HG03457 (cell line): ENCODE measurements at regions not wholly inside any gene's neighbourhood (a gene's known extent, or its start where the extent isn't known, plus 50 kb on each side); places are given as distances from the start of the nearest gene placed in this dataset.

ENCODE experiments used
- ATAC-seq: cut with Tn5 transposase; IDR thresholded peaks from one replicate; pipeline ENCODE4 v1.9.1; 2021; ENCODE audit warnings: moderate number of reproducible peaks; ENCODE audit not compliant: unreplicated experiment

DNA sequence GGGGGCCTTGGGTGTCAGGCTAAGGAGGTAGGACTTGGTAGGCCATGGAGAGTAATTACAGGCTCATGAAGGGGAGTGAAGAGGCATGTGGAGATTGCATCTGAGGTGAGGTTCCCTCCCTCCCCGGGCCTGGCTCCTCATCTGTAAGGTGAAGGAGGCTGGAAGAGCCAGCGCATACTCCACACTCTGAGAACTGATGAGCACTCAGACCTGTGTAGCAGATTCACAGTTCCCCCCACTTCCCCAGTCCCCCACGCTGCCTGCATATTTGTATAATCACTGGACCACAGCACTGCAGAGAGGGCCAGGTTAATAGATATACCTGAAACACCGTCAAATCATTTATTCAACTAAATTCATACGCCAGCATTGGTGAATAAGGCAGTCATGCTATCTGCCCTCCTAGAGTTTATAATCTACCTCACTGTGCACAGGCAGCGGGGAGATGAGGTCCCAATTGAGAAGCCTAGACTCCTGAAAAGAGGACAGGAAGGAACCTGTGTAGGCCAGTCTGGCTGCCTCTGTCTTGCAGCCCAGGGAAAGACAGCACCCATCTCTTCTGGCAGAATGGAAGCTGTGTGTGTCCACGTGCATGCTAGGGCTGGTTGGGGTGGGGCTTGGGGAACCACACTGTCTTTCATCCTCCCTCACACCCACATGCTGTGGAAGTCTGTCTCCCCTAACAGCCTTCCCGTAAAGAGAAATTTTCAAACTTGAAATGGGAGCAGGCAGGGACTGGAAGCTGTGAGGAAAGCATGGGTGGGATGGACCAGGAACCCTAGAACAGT lies 110.6 kb upstream of the ATP1A1 start:
- no peak for ATAC-seq

- no peak for ATAC-seq
These were observed 110.1 kb upstream of the ATP1A1 start for GRCh38 chr1:116262995-116263385.

DNA sequence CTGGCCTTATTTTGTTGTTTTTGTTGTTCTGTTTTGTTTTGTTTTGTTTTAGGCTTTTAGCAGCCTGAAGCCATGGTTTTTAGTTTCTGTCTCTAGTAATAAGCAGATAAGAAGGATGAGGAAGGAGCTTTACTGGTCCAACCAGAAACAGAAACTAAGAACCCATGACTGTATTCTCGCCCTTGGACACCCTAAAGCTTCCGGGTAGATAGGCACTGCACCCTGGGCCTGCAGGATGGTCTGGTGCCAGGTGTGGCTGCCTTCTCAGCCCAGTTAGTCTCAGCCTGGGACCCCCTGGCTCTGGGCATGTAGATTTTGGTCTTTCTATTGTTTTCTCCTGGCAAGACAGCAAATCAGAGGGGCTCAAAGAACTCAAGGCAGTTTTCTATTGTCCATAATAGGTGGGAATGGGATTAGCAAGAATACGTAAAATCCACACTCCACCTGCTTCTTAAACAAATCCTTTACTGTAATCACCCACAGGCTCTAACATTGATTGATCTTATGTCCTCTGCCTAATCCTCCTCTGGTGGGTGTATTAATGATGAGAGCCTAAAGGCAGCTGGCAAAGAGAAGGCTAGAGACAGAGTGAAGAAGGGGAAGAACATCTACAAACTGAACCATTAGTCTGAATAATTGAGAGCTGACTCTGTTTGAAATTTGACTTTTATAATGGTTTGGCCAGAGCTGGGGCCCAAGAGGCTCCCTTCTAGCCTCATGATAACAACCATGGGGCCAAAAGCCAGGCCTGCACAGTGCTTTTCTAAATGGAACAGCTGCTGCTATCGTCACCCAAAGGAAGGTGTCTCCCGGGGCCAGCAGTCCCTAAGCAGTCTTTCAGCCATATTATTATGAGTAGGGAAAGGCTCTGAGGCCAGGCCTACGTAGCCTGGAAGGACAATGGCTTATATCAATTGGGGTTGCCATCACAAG lies 106.8 kb upstream of the ATP1A1 start:
- no peak for ATAC-seq

GRCh38 chr1:116266864-116267212 lies 106.2 kb upstream of the ATP1A1 start:
- ATAC-seq: no peak

- no peak for ATAC-seq
These were observed 104.8 kb upstream of the ATP1A1 start for GRCh38 chr1:116268211-116268610.

DNA sequence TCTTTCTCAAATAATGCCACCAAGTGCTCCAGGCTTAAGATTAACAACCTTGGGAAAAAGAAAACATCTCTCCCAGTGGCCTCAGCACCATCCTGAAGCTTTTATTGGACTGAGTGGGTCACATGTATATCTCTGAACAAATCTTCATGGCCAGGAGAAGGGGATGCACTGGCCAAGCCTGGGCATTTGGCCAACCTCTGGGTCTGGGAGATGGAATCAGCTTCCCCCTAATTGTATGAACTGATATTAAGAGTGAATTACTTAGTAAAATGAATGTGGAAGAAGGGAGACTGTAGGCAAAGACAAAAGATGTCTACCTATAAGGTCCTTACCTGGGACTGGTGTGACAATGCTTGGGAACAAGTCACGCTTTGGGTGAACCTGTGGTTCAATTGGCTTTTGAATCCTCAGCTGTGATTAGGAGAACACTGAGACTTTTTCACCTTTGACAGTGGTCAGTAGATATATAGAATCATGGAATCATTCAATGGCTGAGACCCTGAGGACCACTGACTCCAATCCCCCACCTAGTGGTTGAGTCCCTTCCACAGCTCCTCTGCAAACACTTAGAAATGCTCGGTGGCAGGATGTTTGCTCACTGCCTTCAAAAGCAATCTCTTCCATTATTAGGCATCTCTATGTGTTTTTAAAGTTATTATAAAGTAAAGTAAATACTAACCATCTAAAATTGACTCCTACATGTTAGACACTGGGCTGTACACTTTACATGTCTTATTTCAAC lies 102.6 kb upstream of the ATP1A1 start:
- no peak for ATAC-seq

DNA sequence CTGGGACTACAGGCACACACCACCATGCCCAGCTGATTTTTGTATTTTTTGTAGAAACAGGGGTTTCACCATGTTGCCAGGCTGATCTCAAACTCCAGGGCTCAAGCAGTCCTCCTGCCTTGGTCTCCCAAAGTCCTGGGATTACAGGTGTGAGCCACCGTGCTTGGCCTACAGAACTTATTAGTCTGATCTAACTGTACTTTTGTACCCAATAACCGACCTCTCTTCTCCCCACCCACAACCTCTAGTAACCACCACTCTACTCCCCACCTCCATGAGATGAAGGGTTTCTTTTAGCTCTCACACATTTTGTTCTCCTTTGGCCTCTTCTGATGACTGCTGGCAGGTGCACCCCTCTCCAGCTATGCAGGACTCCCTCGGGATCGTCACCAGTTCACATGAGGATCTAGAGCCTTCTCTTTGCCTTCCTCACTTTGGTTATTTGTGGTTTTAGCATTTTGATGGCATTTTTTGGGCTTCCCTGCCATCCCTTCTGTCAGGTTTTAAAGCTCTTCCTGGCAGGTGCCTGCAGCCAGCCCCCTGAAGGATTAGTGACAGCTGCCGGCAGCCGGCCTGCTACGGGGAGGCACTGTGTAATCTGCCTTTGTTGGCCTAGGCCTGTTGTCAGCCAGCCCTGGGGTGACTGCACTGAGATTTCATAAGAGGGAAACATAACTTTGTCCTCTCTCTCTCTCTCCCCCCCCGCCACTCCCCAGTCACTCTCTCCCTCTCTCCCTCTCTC lies 99.8 kb upstream of the ATP1A1 start:
- no peak for ATAC-seq

DNA sequence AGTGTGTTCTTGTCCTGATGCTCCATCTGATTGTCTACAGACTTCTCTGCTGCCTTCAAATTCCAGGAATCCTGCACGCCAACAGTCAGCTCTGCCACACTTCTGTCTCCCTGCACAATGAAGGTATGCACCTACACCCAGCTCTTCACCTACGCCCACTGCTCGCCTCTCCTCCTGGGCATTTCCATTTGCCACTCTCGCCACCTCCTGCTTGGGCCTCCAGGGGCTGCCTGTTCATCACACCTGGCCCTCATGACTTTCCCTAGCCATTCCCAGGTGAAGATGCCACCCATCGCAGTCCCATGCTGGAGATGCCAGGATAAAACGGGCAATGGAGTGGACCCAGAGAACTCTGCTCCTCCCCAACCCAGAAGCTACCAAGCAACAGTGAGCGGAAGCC lies 96.5 kb upstream of the ATP1A1 start:
- no peak for ATAC-seq

- ATAC-seq: no peak
These were observed 95.1 kb upstream of the ATP1A1 start for GRCh38 chr1:116277840-116278540.

DNA sequence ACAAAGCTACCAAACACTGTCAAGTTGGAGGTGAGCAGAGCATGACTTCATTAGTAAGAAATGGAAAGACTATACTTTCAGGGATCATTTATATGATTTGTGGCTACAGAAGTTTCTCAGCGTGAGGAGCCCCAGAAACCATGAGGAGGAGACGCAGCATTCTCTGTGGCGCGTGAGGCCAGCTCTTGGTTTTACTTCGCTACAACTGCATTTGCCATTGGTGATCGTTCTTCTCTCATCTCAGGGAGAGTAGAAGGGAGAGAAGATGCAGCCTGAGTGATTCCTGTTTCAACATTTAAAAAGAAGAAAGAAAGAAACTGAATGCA lies 94.5 kb upstream of the ATP1A1 start:
- no peak for ATAC-seq

- no peak for ATAC-seq
These were observed 93.3 kb upstream of the ATP1A1 start for GRCh38 chr1:116279715-116280114.

DNA sequence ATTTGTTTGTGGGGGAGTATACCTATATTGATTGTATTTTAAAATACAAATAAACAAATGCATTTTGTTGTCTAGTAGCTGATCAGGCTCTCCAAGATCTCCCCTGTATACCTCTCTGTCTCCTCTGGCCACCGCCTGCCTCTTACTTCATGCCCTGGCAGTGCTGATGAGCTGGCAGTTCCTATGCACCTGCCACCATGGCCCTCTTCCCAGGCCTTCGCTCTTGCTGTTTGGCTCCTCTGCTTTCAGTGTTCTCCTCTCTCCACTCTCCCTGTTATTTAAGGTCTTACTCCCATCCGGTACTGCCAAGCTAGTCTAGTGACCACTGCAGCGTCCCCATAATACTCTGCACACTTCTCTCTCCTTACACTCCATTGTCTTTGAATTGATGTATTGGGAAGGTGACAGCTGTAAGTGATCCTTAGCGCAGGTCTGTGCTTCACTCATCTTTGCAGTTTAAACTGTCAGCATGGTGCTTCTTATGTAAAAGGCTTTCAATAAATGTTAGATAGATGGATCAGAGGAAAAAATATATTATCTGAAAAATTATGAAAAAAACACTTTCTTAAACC lies 88.1 kb upstream of the ATP1A1 start:
- ATAC-seq: no peak

DNA sequence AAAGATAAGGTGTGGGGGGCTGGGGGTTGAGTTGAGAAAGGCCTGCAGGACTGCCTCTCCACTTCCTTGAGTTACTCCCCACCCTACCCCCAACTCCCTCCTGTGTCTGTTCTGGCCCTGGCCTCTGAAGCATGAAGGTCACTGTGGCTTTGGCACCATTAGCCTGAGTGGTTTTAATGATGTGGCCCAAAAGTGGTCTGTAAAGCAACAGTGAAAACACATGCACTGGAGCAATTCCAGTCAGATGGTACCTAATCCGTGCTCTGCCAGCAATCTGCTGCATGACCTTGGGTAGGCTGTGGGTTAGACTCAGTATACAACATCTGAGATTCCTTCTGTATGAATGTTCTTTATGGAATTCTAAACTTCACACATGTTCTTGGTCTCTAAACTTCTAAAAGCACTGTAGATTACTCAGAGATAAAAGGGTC lies 86.5 kb upstream of the ATP1A1 start:
- ATAC-seq: no peak

- no peak for ATAC-seq
These were observed 85.5 kb upstream of the ATP1A1 start for GRCh38 chr1:116287341-116288200.

GRCh38 chr1:116288201-116288598 lies 84.8 kb upstream of the ATP1A1 start:
- ATAC-seq: no peak

DNA sequence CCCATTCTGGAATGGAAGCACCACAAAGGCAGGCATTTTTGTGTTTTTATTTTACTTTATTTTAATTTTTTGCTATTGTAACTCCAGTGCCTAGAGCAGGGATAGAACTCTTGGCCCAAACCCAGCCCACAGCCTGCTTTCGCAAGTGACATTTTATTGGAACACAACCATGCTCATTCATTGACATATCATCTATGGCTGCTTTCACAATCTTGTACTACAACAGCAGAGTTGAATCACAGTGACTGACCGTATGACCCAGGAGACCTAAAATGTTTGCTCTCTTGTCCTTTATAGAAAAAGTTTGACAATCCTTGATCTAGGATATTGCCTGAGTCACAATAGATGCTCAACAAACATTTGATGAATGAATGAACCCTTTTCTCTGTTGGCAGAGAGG lies 83.9 kb upstream of the ATP1A1 start:
- no peak for ATAC-seq

- ATAC-seq: no peak
These were observed 82.8 kb upstream of the ATP1A1 start for GRCh38 chr1:116290085-116290705.

DNA sequence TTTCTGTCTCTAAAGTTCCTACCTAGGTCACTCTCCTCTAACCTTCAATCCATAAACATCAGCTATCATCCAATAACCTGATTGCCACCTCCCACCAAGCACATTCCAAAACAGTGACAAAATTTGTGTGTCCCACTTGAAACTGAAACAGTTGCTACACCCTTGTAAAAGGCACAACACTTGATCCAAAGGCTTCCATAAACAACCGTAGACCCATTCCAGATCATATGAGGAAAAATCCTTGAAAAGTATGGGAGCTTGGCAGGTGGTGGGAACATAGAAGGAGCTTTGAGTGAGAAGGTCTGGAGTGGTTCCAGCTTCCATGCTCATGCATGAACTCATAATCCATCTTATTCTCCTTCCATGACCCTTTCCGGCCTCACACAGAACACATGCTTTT lies 82.0 kb upstream of the ATP1A1 start:
- ATAC-seq: no peak
